HepG2 (cell line): ENCODE measurements at regions not wholly inside any gene's neighbourhood (a gene's known extent, or its start where the extent isn't known, plus 50 kb on each side); places are given as distances from the start of the nearest gene placed in this dataset.

Experiments
- ATF6 ChIP-seq: sonication (generic); formaldehyde crosslinking; conservative IDR thresholded peaks from 2 replicates; pipeline ENCODE4 v1.4.0; 2020; ENCODE audit warnings: missing genetic modification reagents
- CBX5 ChIP-seq: sonication (generic); formaldehyde crosslinking; IDR thresholded peaks from 2 replicates; pipeline ENCODE4 v1.4.0; 2020; ENCODE audit warnings: missing genetic modification reagents, borderline replicate concordance
- CHD4 ChIP-seq: fragments of 200-600 bp; sonication (generic); IDR thresholded peaks from 2 replicates; pipeline ENCODE4 v1.7.0; 2017; ENCODE audit warnings: mild to moderate bottlenecking, low read length, borderline replicate concordance
- DPF2 ChIP-seq: sonication (generic); formaldehyde crosslinking; IDR thresholded peaks from 2 replicates; pipeline ENCODE4 v1.4.0; 2020; ENCODE audit warnings: mild to moderate bottlenecking, low read depth, missing genetic modification reagents, borderline replicate concordance
- HNRNPK ChIP-seq: fragments of 200-400 bp; formaldehyde crosslinking; IDR thresholded peaks from 2 replicates; pipeline ENCODE4 v1.6.1; 2018; ENCODE audit warnings: low read length, low read depth, moderate library complexity, mild to moderate bottlenecking; ENCODE audit not compliant: poor library complexity, severe bottlenecking
- HOMEZ ChIP-seq: IDR thresholded peaks from 2 replicates; pipeline ENCODE4 v1.6.1; 2016; ENCODE audit warnings: low read depth
- ISX ChIP-seq: sonication (generic); formaldehyde crosslinking; conservative IDR thresholded peaks from 2 replicates; pipeline ENCODE4 v1.5.0; 2020; ENCODE audit warnings: missing genetic modification reagents
- JDP2 ChIP-seq: sonication (generic); formaldehyde crosslinking; IDR thresholded peaks from 2 replicates; pipeline ENCODE4 v1.8.1; 2022; ENCODE audit warnings: missing genetic modification reagents, borderline replicate concordance
- KLF11 ChIP-seq: IDR thresholded peaks from 2 replicates; pipeline ENCODE4 v1.6.1; 2016; ENCODE audit warnings: missing compliant biosample characterization
- MEF2D ChIP-seq: sonication (generic); formaldehyde crosslinking; IDR thresholded peaks from 2 replicates; pipeline ENCODE4 v1.5.1; 2020; ENCODE audit warnings: mild to moderate bottlenecking, missing genetic modification reagents
- MIXL1 ChIP-seq: IDR thresholded peaks from 2 replicates; pipeline ENCODE4 v1.6.1; 2016
- MNT ChIP-seq: fragments of 450-650 bp; IDR thresholded peaks from 2 replicates; pipeline ENCODE4 v1.6.1; 2016
- MTF1 ChIP-seq: sonication (generic); formaldehyde crosslinking; IDR thresholded peaks from 2 replicates; pipeline ENCODE4 v1.5.0; 2020; ENCODE audit warnings: missing genetic modification reagents
- SNAPC2 ChIP-seq: sonication (generic); formaldehyde crosslinking; IDR thresholded peaks from 2 replicates; pipeline ENCODE4 v1.8.1; 2022; ENCODE audit warnings: mild to moderate bottlenecking, missing genetic modification reagents
- SOX13 ChIP-seq, 3 experiments: fragments of 450-650 bp in 1 of 3; sonication (generic) in 1 of 3; formaldehyde crosslinking in 1 of 3; IDR thresholded peaks in 2 of 3; conservative IDR thresholded peaks in 1 of 3; 2 replicates each; pipeline versions ENCODE4 v1.5.0 to v1.6.1; 2016 to 2020; ENCODE audit warnings: antibody characterized with exemption in 1 of 3, mild to moderate bottlenecking in 1 of 3, missing compliant biosample characterization in 1 of 3, missing genetic modification reagents in 1 of 3, moderate library complexity in 1 of 3
- SP1 ChIP-seq, 2 experiments: fragments of 450-650 bp in 1 of 2; sonication (generic) in 1 of 2; formaldehyde crosslinking in 1 of 2; IDR thresholded peaks; 2 replicates each; pipeline versions ENCODE4 v1.4.0 to v1.6.1; 2016 to 2020; ENCODE audit warnings: missing genetic modification reagents in 1 of 2
- SP2 ChIP-seq: sonication (generic); formaldehyde crosslinking; IDR thresholded peaks from 2 replicates; pipeline ENCODE4 v1.5.1; 2020; ENCODE audit warnings: mild to moderate bottlenecking, missing genetic modification reagents
- ZKSCAN5 ChIP-seq: sonication (generic); formaldehyde crosslinking; IDR thresholded peaks from 2 replicates; pipeline ENCODE4 v1.5.1; 2020; ENCODE audit warnings: mild to moderate bottlenecking, missing genetic modification reagents
- ZNF234 ChIP-seq: sonication (generic); formaldehyde crosslinking; conservative IDR thresholded peaks from 2 replicates; pipeline ENCODE4 v1.5.1; 2020; ENCODE audit warnings: mild to moderate bottlenecking, missing genetic modification reagents
- ZNF597 ChIP-seq: sonication (generic); formaldehyde crosslinking; IDR thresholded peaks from 2 replicates; pipeline ENCODE4 v1.5.0; 2020; ENCODE audit warnings: missing genetic modification reagents
- ZNF607 ChIP-seq: sonication (generic); formaldehyde crosslinking; IDR thresholded peaks from 2 replicates; pipeline ENCODE4 v1.5.1; 2020; ENCODE audit warnings: missing genetic modification reagents, mild to moderate bottlenecking, borderline replicate concordance
- ZNF644 ChIP-seq: IDR thresholded peaks from 2 replicates; pipeline ENCODE4 v1.6.1; 2016; ENCODE audit warnings: low read depth
- ZNF7 ChIP-seq: IDR thresholded peaks from 2 replicates; pipeline ENCODE4 v1.6.1; 2016; ENCODE audit warnings: missing biosample characterization, missing genetic modification reagents
- ZNF713 ChIP-seq: sonication (generic); formaldehyde crosslinking; IDR thresholded peaks from 2 replicates; pipeline ENCODE4 v1.4.0; 2020; ENCODE audit warnings: mild to moderate bottlenecking, missing genetic modification reagents
- ZNF772 ChIP-seq: sonication (generic); formaldehyde crosslinking; IDR thresholded peaks from 2 replicates; pipeline ENCODE4 v1.5.0; 2020; ENCODE audit warnings: mild to moderate bottlenecking, missing genetic modification reagents
- ZNF781 ChIP-seq: sonication (generic); formaldehyde crosslinking; IDR thresholded peaks from 2 replicates; pipeline ENCODE4 v1.5.1; 2020; ENCODE audit warnings: borderline replicate concordance, mild to moderate bottlenecking, missing genetic modification reagents; ENCODE audit errors: not compliant biosample characterization
- ZNF792 ChIP-seq: IDR thresholded peaks from 2 replicates; pipeline ENCODE4 v1.6.1; 2016

- TF ChIP-seq DPF2 (CRISPR knock-in tag) (no peak), ZNF713 (CRISPR knock-in tag) (no peak), ISX (CRISPR knock-in tag) (no peak), ZNF597 (no peak), HOMEZ (CRISPR knock-in tag) (0 out of 2 replicates have a peak, but pooled peaks have one; percentile 11), ZNF7 (CRISPR knock-in tag) (peak; percentile 91), MIXL1 (CRISPR knock-in tag) (no peak), CHD4 (0 out of 2 replicates have a peak, but pooled peaks have one; percentile 30), ZNF772 (no peak), CBX5 (CRISPR knock-in tag) (no peak), ZNF644 (CRISPR knock-in tag) (peak; percentile 25; the same call in 1 of the 2 replicates), ZNF781 (no peak), SP1 (IDR thresholded peaks at IDR 0.05) (no peak), SP1 (CRISPR knock-in tag; IDR thresholded peaks at IDR 0.05) (no peak), SOX13 (IDR thresholded peaks at IDR 0.05) (no peak), SOX13 (CRISPR knock-in tag; conservative IDR thresholded peaks at IDR 0.05 in 1 of 2, IDR thresholded peaks at IDR 0.05 in 1 of 2) (peak in 1 of 2 experiments; percentile 20; a peak in 1 of 4 replicates), SNAPC2 (CRISPR knock-in tag) (no peak), ZKSCAN5 (CRISPR knock-in tag) (no peak), ZNF607 (CRISPR knock-in tag) (no peak), MNT (no peak), HNRNPK (peak; percentile 29), MTF1 (CRISPR knock-in tag) (no peak), JDP2 (CRISPR knock-in tag) (no peak), ATF6 (no peak), KLF11 (no peak), MEF2D (CRISPR knock-in tag) (no peak), SP2 (CRISPR knock-in tag) (no peak), ZNF234 (CRISPR knock-in tag) (no peak), ZNF792 (CRISPR knock-in tag) (no peak)
These were observed 735.2 kb upstream of the TBX3 start (continued) for GRCh38 chr12:115419145-115419646.
